GM10266 (cell line): ENCODE measurements at regions not wholly inside any gene's neighbourhood (a gene's known extent, or its start where the extent isn't known, plus 50 kb on each side); places are given as distances from the start of the nearest gene placed in this dataset.

Source experiments
- DNase-seq: peaks from one replicate; pipeline ENCODE4 v3.0.0; 2012; ENCODE audit errors: extremely low spot score
- CTCF ChIP-seq: IDR thresholded peaks from 2 replicates; pipeline ENCODE4 v1.5.1; 2012; ENCODE audit warnings: mild to moderate bottlenecking, low read depth; ENCODE audit not compliant: control insufficient read depth, insufficient read depth; ENCODE audit errors: missing control alignments

DNA sequence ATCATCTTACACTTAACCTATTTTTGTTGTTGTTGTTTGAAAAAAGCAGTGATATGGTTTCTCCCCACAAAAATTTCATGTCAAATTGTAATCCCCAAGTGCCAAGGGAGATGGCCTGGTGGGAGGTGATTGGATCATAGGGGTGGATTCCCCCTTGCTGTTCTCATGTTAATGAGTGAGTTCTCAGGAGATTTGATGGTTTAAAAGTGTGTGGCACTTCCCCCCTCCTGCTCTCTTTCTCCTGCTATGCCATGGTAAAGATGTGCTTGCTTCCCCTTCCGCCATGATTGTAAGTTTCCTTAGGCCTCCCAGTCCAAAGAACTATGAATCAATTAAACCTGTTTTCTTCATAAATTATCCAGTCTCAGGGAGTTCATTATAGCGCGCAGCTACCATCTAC, 1362.7 kb upstream of the FAM98A start:
- DNase-seq = no peak
- TF ChIP-seq CTCF = no peak

GRCh38 chr2:34954758-34955157, 1355.7 kb upstream of the FAM98A start:
- no peak for TF ChIP-seq CTCF

GRCh38 chr2:34950797-34951196, 1351.7 kb upstream of the FAM98A start:
- DNase-seq = no peak
- no peak for TF ChIP-seq CTCF

More at GRCh38 chr2:34954758-34955157, 1355.7 kb upstream of the FAM98A start:
- no peak for DNase-seq

DNA sequence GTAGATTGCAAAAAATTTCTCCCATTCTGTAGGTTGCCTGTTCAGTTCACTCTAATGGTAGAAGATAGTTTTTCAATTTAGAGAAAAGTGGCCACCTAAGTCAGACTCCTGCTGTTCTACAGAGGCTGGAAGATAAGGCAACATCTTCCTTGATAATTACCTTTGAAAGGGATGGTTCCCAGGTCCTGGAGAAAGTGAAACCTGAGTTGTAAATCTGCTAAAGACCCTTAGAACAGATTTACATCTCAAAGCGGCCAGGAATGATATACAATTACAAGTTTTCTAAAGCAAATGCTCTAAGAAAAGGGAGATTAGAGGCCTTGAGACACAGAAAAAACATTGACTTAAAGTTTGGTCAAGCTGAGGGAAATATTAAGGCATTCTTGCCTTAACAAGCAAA, 1350.2 kb upstream of the FAM98A start:
- TF ChIP-seq CTCF = no peak
- no peak for DNase-seq

GRCh38 chr2:34936089-34936488, 1337.0 kb upstream of the FAM98A start:
- DNase-seq = no peak
- no peak for TF ChIP-seq CTCF

GRCh38 chr2:34912084-34912483, 1313.0 kb upstream of the FAM98A start:
- TF ChIP-seq CTCF = no peak
- DNase-seq = peak; percentile 13

DNA sequence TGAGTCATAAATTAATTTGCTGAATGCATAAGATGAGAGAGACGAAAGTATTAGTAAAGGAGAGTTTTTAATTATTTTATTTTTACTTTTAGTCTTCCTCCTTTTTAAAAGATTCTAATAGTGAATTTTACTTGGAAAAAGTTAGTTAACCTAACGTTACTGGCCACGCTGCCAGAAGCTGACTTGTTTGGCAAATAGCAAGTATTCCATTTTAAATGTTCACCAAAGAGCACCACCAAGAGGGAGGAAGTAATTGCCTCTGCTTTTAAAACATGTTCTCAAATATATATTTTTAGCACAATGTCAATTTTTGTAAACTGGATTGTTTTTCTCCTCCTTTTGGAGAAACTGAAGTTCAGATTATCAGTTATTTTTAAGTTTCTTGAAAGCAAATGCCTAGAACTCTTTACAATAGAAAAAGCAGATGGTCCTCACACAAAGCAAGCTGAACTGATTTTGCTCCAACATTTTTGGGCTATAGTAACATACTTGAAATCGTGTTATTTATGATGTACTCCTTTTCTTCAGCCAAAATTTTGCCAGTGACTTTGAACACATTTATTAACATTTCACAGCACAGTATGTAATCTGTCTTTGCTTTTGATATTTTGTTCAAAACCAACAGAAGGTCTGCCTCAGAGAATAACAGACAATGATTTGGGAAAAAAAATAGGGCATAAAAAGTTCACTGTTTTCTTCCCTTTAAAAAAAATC, 1311.0 kb upstream of the FAM98A start:
- no peak for TF ChIP-seq CTCF
- no peak for DNase-seq
